ENCODE measurements at regions not wholly inside any gene's neighbourhood (a gene's known extent, or its start where the extent isn't known, plus 50 kb on each side); places are given as distances from the start of the nearest gene placed in this dataset.
A peak's percentile ranks its signal among the peaks of the same experiment; 100 is the strongest.
"Not testable (repeated sequence)": the region's sequence is repeated elsewhere in the genome, so short reads cannot be mapped to it uniquely, and the experiment has no call there.

DNA sequence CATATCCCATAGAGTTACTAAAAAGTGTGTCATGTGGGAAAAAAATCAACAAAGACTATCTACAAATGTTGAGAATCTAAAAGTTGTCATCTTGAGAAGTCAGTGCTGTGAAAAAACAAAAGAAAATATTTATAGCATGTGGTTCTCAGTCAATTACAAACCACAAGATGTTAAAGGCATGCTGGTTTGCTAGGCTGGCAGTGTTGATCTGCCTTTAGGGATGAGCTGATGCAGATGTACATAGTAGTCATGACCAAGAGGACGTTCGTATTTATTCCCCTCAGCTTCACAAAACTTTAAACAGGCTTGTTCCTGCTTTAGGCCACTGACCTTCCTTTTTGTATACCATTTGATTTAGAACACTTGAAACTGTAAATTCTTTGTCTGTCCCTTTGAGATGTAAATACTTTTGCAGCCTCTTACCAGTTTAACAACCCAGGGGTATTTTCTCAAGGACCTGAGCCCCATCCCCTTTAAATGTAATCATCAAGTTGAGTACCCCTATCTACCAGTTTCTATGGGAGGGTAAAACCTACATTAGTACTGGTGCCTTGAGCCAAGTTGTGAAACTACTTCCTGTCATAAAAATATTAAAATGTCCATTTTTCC, 446.6 kb downstream of the KCNJ18 start:
- DNase-seq: peak; percentile 57

DNA sequence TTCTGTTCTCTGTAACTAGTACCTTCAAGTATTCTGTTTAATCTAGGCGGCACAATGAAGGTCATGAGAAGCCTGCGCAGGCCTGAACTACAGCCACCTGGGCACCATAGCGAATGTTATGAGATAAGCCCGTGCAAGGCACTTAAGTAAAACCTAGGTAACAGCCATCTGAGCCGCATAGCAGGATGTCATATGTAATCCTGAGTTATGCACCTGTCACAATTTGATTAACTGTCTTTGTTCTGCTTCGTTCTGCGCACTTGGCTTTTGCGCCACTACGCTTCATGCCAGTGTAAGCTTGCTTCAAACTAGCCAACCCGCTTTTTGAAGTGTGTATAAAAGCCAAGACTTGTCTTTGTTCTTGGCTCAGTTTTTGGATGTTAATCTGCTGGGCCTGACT, 449.8 kb downstream of the KCNJ18 start:
- DNase-seq: no peak

GRCh38 chr17:22145605-22146178, 453.4 kb downstream of the KCNJ18 start:
- DNase-seq: no peak

DNA sequence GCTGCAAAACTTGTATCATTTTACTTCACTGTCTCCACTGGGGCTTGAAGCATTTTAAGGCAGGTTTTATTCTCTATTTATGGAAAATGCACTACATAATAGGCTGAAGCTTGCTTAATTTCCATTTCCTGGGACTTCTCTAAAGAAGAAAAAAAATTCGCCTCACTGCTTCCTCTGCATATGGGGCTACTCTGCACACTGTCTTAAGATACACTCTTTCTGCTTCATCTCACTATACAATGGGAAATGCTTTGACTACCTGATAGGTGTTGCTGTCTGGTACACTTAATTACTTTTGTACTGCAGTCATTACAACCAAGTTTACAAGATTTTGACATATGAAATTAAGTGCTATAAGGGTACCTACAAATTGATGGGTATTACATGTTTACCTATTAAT, 466.0 kb downstream of the KCNJ18 start:
- DNase-seq: no peak

GRCh38 chr17:22161376-22161775, 469.1 kb downstream of the KCNJ18 start:
- DNase-seq: no peak

GRCh38 chr17:22171631-22172030, 479.3 kb downstream of the KCNJ18 start:
- peak; percentile 8 for DNase-seq

- DNase-seq: no peak
Observed at GRCh38 chr17:22193113-22193512, 500.8 kb downstream of the KCNJ18 start.

GRCh38 chr17:22200187-22200586, 507.9 kb downstream of the KCNJ18 start:
- not testable (repeated sequence) for DNase-seq

- DNase-seq: no peak
Observed at GRCh38 chr17:22202702-22203101, 510.4 kb downstream of the KCNJ18 start.

DNA sequence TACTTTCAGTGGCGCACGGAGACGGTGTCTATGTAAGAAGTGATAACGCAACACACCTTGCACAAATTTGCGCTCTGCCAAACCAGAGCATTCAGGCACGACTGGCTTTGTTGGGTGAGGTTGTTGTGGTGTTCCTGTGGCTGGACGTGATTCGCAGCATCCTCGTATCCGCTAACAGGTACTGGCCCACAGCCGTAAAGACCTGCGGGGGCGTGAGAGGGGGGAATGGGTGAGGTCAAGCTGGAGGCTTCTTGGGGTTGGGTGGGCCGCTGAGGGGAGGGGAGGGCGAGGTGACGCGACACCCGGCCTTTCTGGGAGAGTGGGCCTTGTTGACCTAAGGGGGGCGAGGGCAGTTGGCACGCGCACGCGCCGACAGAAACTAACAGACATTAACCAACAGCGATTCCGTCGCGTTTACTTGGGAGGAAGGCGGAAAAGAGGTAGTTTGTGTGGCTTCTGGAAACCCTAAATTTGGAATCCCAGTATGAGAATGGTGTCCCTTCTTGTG, 510.9 kb downstream of the KCNJ18 start:
- no peak for DNase-seq

DNA sequence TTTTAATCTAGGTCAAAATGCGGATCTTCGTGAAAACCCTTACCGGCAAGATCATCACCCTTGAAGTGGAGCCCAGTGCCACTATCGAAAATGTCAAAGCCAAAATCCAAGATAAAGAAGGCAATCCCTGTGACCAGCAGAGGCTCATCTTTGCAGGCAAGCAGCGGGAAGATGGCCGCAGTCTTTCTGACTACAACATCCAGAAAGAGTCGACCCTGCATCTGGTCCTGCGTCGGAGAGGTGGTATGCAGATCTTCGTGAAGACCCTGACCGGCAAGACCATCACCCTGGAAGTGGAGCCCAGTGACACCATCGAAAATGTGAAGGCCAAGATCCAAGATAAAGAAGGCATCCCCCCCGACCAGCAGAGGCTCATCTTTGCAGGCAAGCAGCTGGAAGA, 511.8 kb downstream of the KCNJ18 start:
- not testable (repeated sequence) for DNase-seq

DNA sequence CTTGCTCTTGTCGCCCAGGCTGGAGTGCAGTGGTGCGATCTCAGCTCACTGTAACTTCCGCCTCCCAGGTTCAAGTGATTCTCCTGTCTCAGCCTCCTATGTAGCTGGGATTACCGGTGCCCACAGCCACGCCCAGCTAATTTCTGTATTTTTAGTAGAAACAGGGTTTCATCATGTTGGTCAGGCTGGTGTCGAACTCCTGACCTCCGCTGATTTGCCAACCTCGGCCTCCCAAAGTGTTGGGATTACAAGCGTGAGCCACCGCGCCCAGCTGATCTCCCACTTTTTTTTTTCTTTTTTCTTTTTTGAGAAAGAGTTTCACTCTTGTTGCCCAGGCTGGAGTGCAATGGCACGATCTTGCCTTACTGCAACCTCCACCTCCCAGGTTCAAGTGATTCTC, 517.9 kb downstream of the KCNJ18 start:
- DNase-seq: not testable (repeated sequence)

DNA sequence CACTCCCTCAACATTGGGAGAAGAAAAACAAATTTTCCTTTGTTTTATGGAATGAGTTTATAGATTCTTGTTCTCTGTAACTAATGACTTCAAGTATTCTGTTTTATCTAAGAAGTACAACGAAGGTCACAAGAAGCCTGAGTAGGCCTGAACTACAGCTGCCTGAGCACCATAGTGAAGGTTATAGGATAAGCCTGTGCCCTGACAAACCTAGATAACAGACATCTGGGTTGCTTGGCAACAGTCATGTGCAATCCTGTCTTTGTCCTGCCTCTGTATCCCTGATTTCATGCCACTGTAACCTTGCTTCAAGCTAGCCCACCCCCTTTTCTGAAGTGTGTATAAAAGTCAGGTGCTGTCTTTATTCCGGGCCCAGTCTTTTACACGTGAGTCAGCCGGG, 520.8 kb downstream of the KCNJ18 start:
- DNase-seq: not testable (repeated sequence)

GRCh38 chr17:22217135-22217534, 524.8 kb downstream of the KCNJ18 start:
- peak; percentile 77 for DNase-seq

GRCh38 chr17:22221344-22221743, 529.0 kb downstream of the KCNJ18 start:
- peak; percentile 64 for DNase-seq

DNA sequence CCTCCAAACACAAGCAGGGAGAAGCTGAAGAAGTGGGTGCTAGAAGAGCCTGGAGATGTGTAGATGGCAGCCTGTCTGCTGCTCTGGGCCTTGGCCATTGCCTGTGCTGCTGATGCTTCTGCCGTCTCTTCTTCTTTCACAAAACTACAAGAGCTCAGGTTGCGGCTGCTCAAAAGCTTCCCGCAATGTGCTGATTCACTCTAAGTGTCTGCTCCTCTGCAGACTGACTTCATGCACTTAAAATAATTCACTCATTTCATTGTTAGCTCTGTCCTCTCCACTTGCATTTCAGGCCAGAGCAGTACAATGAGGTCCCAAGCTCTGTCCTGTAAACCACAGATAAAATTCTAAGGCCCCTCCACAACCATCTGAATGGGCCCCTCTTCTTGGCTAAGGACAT, 534.2 kb downstream of the KCNJ18 start:
- DNase-seq: not testable (repeated sequence)

DNA sequence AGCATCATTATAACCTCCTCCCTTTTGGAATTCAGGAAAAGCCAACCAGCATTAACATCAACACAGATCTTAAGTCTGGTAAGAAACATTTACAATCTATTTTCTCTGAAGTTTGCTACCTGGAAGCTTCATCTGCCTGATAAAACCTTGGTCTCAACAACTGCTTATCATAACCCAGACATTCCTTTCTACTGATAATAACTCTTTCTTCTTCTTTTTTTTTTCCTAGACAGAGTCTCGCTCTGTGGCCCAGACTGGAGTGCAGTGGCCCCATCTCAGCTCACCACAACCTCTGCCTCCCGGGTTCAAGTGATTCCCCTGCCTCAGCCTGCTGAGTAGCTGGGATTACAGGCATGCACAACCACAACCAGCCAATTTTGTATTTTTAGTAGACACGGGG, 534.6 kb downstream of the KCNJ18 start:
- not testable (repeated sequence) for DNase-seq

GRCh38 chr17:22227699-22228553, 535.6 kb downstream of the KCNJ18 start:
- not testable (repeated sequence) for DNase-seq

DNA sequence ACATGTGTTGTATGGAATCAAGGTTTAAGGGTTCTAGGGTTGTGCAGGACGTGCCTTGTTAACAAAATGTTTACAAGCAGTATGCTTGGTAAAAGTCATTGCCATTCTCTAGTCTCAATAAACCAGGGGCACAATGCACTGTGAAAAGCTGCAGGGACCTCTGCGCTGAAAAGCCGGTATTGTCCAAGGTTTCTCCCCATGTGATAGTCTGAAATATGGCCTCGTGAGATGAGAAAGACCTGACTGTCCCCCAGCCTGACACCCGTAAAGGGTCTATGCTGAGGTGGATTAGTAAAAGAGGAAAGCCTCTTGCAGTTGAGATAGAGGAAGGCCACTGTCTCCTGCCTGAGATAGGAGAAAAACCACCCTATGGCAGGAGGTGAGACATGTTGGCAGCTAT, 537.5 kb downstream of the KCNJ18 start:
- DNase-seq: not testable (repeated sequence)

GRCh38 chr17:22233382-22233781, 541.1 kb downstream of the KCNJ18 start:
- no peak for DNase-seq

DNA sequence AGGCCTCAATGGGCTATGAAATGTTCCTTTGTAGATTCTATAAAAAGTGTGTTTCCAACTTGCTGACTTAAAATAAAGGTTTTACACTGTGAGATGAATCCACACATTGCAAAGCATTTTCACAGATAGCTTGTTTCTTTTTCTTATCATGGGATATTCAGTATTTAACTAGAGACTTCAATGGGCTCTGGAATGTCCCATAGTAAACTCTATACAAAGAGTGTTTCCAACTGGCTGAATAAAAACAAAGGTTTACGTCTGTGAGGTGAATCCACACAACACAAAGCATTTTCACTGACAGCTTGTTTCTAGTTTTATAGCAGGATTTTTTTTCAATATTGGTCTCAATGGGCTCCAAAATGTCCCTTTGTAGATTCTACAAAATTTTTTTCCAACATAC, 550.1 kb downstream of the KCNJ18 start:
- no peak for DNase-seq

- DNase-seq: no peak
Observed at GRCh38 chr17:22251498-22251897, 559.2 kb downstream of the KCNJ18 start.

- no peak for DNase-seq
Observed at GRCh38 chr17:22253007-22253406, 560.7 kb downstream of the KCNJ18 start.

GRCh38 chr17:22265807-22266206, 573.5 kb downstream of the KCNJ18 start:
- no peak for DNase-seq
